GM23248 (cell line): ENCODE measurements at regions not wholly inside any gene's neighbourhood (a gene's known extent, or its start where the extent isn't known, plus 50 kb on each side); places are given as distances from the start of the nearest gene placed in this dataset.

ENCODE experiments used
- DNase-seq: peaks from one replicate; pipeline ENCODE4 v3.0.0-alpha.2; 2015
- H2AFZ ChIP-seq: fragments of 200-600 bp; sonication (generic); 2 replicates; pipeline ENCODE4 v1.6.1; 2016; ENCODE audit warnings: antibody characterized with exemption
- H3F3A ChIP-seq: fragments of 200-600 bp; sonication (generic); 2 replicates; pipeline ENCODE4 v1.6.1; 2016; ENCODE audit warnings: mild to moderate bottlenecking, antibody characterized with exemption, mixed run types; ENCODE audit not compliant: insufficient read depth
- H3K27ac ChIP-seq: fragments of 200-600 bp; sonication (generic); 2 replicates; pipeline ENCODE4 v1.5.1; 2016; ENCODE audit warnings: mild to moderate bottlenecking
- H3K27me3 ChIP-seq: fragments of 200-600 bp; sonication (generic); replicated peaks from 2 replicates; pipeline ENCODE4 v1.6.1; 2016; ENCODE audit warnings: mild to moderate bottlenecking; ENCODE audit not compliant: insufficient read depth
- H3K36me3 ChIP-seq: fragments of 200-600 bp; sonication (generic); 2 replicates; pipeline ENCODE4 v1.6.1; 2016; ENCODE audit warnings: low read depth, mild to moderate bottlenecking
- H3K4me1 ChIP-seq: fragments of 200-600 bp; sonication (generic); 2 replicates; pipeline ENCODE4 v1.6.1; 2016; ENCODE audit warnings: mild to moderate bottlenecking; ENCODE audit not compliant: insufficient read depth
- H3K4me2 ChIP-seq: fragments of 200-600 bp; sonication (generic); one replicate; pipeline ENCODE4 v1.6.1; 2016; ENCODE audit warnings: mild to moderate bottlenecking; ENCODE audit not compliant: unreplicated experiment
- H3K4me3 ChIP-seq: fragments of 200-600 bp; sonication (generic); 2 replicates; pipeline ENCODE4 v1.5.1; 2016; ENCODE audit warnings: mild to moderate bottlenecking
- H3K79me2 ChIP-seq: fragments of 200-600 bp; sonication (generic); 2 replicates; pipeline ENCODE4 v1.6.1; 2016; ENCODE audit warnings: mild to moderate bottlenecking; ENCODE audit not compliant: insufficient read depth
- H3K9ac ChIP-seq: fragments of 200-600 bp; sonication (generic); 2 replicates; pipeline ENCODE4 v1.6.1; 2016; ENCODE audit warnings: mild to moderate bottlenecking
- H3K9me2 ChIP-seq: fragments of 200-600 bp; sonication (generic); 2 replicates; pipeline ENCODE4 v1.6.1; 2016; ENCODE audit warnings: mixed run types, mild to moderate bottlenecking, moderate library complexity; ENCODE audit not compliant: insufficient read depth
- H3K9me3 ChIP-seq: fragments of 200-600 bp; sonication (generic); one replicate; pipeline ENCODE4 v1.6.1; 2017; ENCODE audit warnings: low read depth
- H4K20me1 ChIP-seq: fragments of 200-600 bp; sonication (generic); 2 replicates; pipeline ENCODE4 v1.6.0; 2016; ENCODE audit not compliant: insufficient read depth
- EZH2 ChIP-seq: fragments of 200-600 bp; sonication (generic); IDR thresholded peaks from 2 replicates; pipeline ENCODE4 v1.6.1; 2018; ENCODE audit warnings: antibody characterized with exemption, mild to moderate bottlenecking; ENCODE audit not compliant: insufficient read depth, poor library complexity, severe bottlenecking
- EZH2phosphoT487 ChIP-seq: fragments of 200-600 bp; sonication (generic); IDR thresholded peaks from 2 replicates; pipeline ENCODE4 v1.6.1; 2018; ENCODE audit warnings: antibody characterized with exemption, moderate library complexity, mild to moderate bottlenecking, low read depth; ENCODE audit not compliant: insufficient read depth
- WGBS, 2 experiments: methylation state at CpG; one replicate each; pipeline ENCODE4 v1.1.6; 2015 to 2017; ENCODE audit warnings: low lambda C conversion rate in 2 of 2, low coverage in 1 of 2; ENCODE audit errors: missing lambda C conversion rate in 2 of 2; 5-methylcytosine and 5-hydroxymethylcytosine counted together
- in situ Hi-C: fragments of 300-500 bp; cut with MboI; formaldehyde crosslinking; loops from 2 replicates; pipeline ENCODE4 v1.15.0; 2020

DNA sequence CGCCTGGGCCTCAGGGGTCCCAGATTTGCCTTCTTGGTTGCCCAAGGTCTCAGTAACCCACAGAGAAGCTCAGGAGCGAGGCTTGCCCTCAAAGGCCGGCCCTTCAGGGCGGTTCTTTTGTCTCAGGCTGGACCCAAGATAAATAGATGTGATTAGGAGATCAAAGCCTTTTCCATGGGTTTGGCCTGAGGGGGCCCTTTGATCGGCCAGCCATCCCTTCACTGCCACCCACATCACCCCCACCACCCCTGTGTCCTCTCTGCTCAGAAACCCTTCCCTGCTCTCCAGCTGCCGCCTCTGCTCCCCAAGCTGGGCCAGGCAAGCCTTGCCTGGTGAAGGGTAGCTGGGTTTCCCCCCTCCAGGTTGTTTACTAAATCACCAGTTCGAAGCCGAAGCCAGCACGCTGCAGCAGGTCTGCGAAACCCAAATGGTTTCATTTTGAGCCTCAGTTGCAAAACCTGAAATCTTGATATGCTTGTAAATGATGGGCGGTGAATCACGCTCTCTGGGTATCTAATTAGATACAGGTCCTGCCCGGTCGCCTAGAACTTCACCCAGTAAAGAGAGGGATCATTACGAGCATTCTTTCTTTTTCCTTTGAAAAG is 202.6 kb upstream of the BCOR start:
- Histone ChIP-seq H3K9me2 (no peaks in the 10 kb centered on the region), H3K9me3 (no peaks in the 10 kb centered on the region), H3K4me2 (no peak overlapping the region), H3K27me3 (no peaks in the 10 kb centered on the region), H3K4me1 (no peaks in the 10 kb centered on the region), H3K9ac (no peak overlapping the region), H2AFZ (no peak overlapping the region), H3K36me3 (no peaks in the 10 kb centered on the region), H3F3A (no peaks in the 10 kb centered on the region), H3K27ac (no peak overlapping the region), H3K4me3 (no peak overlapping the region), H3K79me2 (no peaks in the 10 kb centered on the region), H4K20me1 (no peaks in the 10 kb centered on the region)
- in situ Hi-C loops, result no loop called here
- DNase-seq, result no peak
- 89 to 92% methylated on average over 12 to 15 of the region's 15 CpGs for WGBS, 2 experiments
- TF ChIP-seq EZH2phosphoT487, result no peak
- TF ChIP-seq EZH2, result no peak

DNA sequence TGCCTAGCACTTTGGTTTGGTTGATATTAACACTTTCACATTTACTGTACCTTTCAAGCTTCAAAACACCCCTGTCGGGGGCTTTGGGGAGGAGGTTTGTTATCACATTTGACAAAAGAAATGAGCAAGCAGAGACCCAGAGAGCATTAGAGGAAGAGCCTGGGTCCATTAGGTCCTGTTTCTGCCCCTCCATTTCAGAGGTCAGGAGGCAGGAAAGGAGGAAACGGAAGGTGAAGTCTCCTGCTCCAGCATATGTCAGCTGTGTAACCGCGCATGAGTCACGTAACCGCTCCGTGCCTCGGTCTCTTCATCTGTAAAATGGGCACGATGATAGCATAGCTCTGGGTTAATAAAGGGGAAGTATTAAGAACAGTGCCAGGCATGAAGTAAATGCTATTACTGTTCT is 201.9 kb upstream of the BCOR start:
- no peaks in the 10 kb centered on the region for H3K4me1 ChIP-seq
- H3K4me2 ChIP-seq, result no peak overlapping the region
- no peaks in the 10 kb centered on the region for H3K36me3 ChIP-seq
- in situ Hi-C loops, result no loop called here
- 83 to 85% methylated on average over 9 of the region's 9 CpGs for WGBS, 2 experiments
- DNase-seq, result no peak
- TF ChIP-seq EZH2phosphoT487 (no peak), EZH2 (no peak)
- H3K9me2 ChIP-seq, result no peaks in the 10 kb centered on the region
- no peak overlapping the region for H3K4me3 ChIP-seq
- H4K20me1 ChIP-seq, result no peaks in the 10 kb centered on the region
- H2AFZ ChIP-seq, result no peak overlapping the region
- no peak overlapping the region for H3K9ac ChIP-seq
- no peaks in the 10 kb centered on the region for H3K27me3 ChIP-seq
- H3K27ac ChIP-seq, result no peak overlapping the region
- no peaks in the 10 kb centered on the region for H3K9me3 ChIP-seq
- H3K79me2 ChIP-seq, result no peaks in the 10 kb centered on the region
- H3F3A ChIP-seq, result no peaks in the 10 kb centered on the region

DNA sequence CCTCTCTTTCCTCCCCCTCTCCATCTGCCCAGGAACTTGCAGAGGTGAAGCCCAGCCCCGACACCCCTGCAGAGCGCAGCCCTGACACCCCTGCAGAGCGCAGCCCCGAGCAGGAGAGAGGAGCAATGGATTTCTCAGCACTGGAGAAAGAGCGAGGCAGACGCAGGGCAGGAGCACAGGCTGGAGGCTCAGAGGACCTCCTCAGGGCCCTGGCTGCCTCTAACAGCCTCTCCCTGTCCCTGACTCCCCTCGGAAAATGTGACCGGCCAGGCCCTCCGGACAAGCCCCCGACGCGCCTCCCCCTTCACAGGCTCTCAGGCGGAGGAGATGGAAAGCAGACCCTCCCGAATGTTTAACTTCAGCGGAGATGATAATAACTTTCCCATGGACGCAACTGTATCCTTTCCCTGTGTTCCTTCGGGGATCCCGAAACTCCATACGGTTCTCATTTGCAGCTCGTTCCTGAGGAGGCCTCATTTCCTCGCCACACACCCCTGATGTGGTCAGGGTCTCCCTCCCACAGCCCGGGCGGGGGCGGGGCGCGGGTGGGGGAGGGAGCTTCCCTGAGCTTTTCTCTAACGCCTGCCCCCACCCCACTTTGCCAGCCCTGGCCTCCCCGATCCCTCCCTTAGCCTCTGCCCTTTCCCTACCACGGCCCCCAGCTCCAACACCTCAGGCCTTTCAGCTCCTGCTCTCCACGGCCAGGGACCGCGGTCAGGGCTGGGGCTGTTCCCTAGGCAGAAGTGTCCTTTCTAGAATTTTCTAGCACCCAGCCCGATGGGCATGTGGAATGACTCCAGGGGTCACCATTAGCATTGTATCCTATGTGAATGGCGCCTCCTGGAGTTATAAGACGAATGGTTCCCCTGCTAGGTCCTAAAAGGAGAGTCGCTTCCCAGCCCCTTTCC is 201.1 kb upstream of the BCOR start:
- Histone ChIP-seq H3K4me2 (no peak overlapping the region), H3F3A (no peaks in the 10 kb centered on the region), H4K20me1 (no peaks in the 10 kb centered on the region), H3K36me3 (no peaks in the 10 kb centered on the region), H3K9me3 (no peaks in the 10 kb centered on the region), H3K79me2 (no peaks in the 10 kb centered on the region), H3K4me1 (no peaks in the 10 kb centered on the region), H3K27me3 (no peaks in the 10 kb centered on the region), H3K27ac (no peak overlapping the region), H3K9ac (no peak overlapping the region), H2AFZ (no peak overlapping the region), H3K9me2 (no peaks in the 10 kb centered on the region), H3K4me3 (no peak overlapping the region)
- in situ Hi-C loops, result no loop called here
- TF ChIP-seq EZH2, result no peak
- no peak for TF ChIP-seq EZH2phosphoT487
- WGBS, 2 experiments, result 46 to 57% methylated on average over 17 to 34 of the region's 36 CpGs
- peak; percentile 26 for DNase-seq

DNA sequence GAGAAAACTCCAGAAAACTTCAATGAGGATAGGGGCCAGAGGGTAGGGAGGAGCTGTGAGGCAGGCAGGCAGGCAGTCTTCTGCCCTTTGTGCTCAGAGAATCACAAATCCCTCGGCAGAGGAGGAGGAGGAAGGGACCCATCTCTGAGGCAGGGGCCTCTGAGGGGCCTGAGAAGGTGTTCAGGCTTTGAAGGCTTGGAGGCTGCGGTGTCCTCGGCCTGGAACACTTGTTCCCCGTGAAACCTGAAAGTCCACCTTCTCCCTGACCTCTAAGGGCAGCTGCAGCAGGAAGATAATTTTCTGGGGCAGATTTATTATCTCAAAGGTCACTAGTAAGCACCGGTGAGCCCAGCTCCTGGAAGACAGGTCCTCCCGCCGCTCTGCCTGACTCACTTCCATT is 200.3 kb upstream of the BCOR start:
- H3K9me3 ChIP-seq, result no peaks in the 10 kb centered on the region
- no peak overlapping the region for H3K4me2 ChIP-seq
- no peak overlapping the region for H3K4me3 ChIP-seq
- H3K27ac ChIP-seq, result no peak overlapping the region
- no peaks in the 10 kb centered on the region for H3K4me1 ChIP-seq
- no peaks in the 10 kb centered on the region for H4K20me1 ChIP-seq
- DNase-seq, result no peak
- H3F3A ChIP-seq, result no peaks in the 10 kb centered on the region
- no peaks in the 10 kb centered on the region for H3K36me3 ChIP-seq
- WGBS, 2 experiments, result 54 to 83% methylated on average over 3 to 7 of the region's 7 CpGs
- no peaks in the 10 kb centered on the region for H3K79me2 ChIP-seq
- no peaks in the 10 kb centered on the region for H3K9me2 ChIP-seq
- in situ Hi-C loops, result no loop called here
- no peaks in the 10 kb centered on the region for H3K27me3 ChIP-seq
- no peak overlapping the region for H2AFZ ChIP-seq
- no peak overlapping the region for H3K9ac ChIP-seq
- no peak for TF ChIP-seq EZH2
- no peak for TF ChIP-seq EZH2phosphoT487

DNA sequence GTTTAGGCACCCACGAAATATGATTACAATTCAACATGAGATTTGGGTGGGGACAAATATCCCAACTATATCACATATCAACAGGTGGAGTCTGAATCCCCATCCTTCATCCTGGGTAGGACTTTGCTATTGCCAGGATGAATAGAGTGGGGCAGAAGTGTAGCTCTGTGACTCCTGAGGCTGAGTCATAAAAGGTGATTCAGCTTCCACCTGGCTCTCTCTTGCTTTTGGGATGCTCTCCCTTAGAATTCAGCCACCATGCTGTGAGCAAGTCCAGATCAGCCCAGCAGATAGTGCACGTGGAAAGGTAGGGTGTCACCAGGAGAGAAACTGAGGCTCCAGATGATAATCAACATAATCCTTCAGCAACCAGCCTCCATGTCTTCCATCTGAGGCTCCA is 193.8 kb upstream of the BCOR start:
- H3K4me3 ChIP-seq, result no peak overlapping the region
- no peaks in the 10 kb centered on the region for H3K9me3 ChIP-seq
- H3F3A ChIP-seq, result no peaks in the 10 kb centered on the region
- no peaks in the 10 kb centered on the region for H3K36me3 ChIP-seq
- no peaks in the 10 kb centered on the region for H3K9me2 ChIP-seq
- H2AFZ ChIP-seq, result no peak overlapping the region
- no peaks in the 10 kb centered on the region for H3K4me1 ChIP-seq
- no peak overlapping the region for H3K9ac ChIP-seq
- in situ Hi-C loops, result no loop called here
- H3K79me2 ChIP-seq, result no peaks in the 10 kb centered on the region
- H3K4me2 ChIP-seq, result no peak overlapping the region
- no peaks in the 10 kb centered on the region for H4K20me1 ChIP-seq
- no peak for DNase-seq
- H3K27me3 ChIP-seq, result no peaks in the 10 kb centered on the region
- WGBS, 2 experiments, result 75 to 92% methylated on average over 2 of the region's 2 CpGs
- no peak overlapping the region for H3K27ac ChIP-seq
- TF ChIP-seq EZH2phosphoT487 (no peak), EZH2 (no peak)
